ENCODE measurements at regions not wholly inside any gene's neighbourhood (a gene's known extent, or its start where the extent isn't known, plus 50 kb on each side); places are given as distances from the start of the nearest gene placed in this dataset.

GRCh38 chr20:51164731-51165130 lies 141.8 kb upstream of the KCNG1 start:
- TF ChIP-seq ELK1 (IDR thresholded peaks at IDR 0.05; ENCODE audit: low read depth, low read length) (no peak), POLR2A (IDR thresholded peaks at IDR 0.05; ENCODE audit: low read length) (no peak)
